NOMO-1 treated with dmso at 0.1 percent for 144 hours (cell line): ENCODE measurements at regions not wholly inside any gene's neighbourhood (a gene's known extent, or its start where the extent isn't known, plus 50 kb on each side); places are given as distances from the start of the nearest gene placed in this dataset.

Source experiments
- DNase-seq: peaks from one replicate; lab custom pipeline; 2025; ENCODE audit not compliant: unreplicated experiment; lab: John Stamatoyannopoulos, UW

GRCh38 chr10:83636826-83637225 is 502.5 kb upstream of the GHITM start:
- DNase-seq, result no peak

- DNase-seq, result no peak
These were observed 491.8 kb upstream of the GHITM start for GRCh38 chr10:83647526-83647925.

- no peak for DNase-seq
These were observed 491.1 kb upstream of the GHITM start for GRCh38 chr10:83648201-83648600.

DNA sequence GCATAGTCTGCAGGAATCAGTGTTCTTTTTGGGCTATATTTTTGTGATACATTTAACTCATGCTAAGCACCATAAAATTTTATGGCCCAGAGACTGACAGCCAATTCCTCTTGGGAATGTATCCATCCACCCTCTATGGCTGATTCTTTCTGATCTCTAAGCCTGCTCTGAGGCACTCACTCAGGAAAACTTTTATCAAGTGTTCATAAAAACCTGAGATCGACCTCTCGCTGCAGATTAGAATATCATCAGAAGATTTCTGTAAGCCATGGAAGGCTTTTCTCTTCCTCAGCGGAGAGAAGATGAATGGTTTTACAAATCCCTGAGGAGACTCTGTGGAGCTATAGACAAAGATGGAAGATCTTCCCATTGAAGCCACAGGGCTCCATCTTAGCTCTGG is 489.8 kb upstream of the GHITM start:
- DNase-seq, result no peak

- DNase-seq, result no peak
These were observed 484.6 kb upstream of the GHITM start for GRCh38 chr10:83654689-83655088.

GRCh38 chr10:83656924-83657323 is 482.4 kb upstream of the GHITM start:
- DNase-seq, result no peak

- no peak for DNase-seq
These were observed 481.8 kb upstream of the GHITM start for GRCh38 chr10:83657487-83657886.

DNA sequence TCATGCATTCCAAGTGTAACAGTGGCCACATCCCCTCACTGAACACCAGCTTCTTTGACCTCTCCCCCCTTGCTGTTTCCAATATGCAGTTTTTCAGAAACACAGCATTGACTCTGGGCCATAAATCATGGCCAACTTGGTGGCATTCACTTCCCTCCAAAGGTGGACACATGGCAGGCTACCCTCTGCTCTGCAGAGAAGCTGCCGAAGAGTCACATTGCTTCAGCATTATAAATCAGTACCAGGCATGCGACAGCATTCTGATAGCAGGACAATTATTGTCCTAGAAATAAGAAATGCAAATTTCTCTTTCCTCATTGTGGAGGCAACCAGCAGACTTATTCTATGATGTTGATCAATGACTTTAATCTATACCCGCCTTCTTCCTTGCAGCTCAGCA is 475.4 kb upstream of the GHITM start:
- no peak for DNase-seq

DNA sequence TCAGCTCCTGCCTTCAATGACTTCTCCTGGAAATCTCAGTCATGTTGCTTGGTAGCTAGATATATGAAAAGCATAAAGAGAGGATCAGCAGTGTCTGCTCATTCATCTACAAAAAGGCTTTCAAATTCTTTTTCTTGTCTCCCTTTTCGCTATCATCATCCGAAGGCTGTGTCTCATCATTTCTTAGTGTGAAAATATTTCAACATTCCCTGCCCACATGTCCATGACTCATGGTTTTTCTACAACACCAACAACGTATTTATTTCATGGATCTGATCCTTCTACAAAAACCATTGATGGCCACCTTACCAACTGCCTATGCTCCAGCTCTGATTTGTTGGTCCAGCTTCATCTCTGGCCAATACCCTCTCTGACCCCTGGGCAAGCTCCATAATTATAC is 472.5 kb upstream of the GHITM start:
- no peak for DNase-seq

DNA sequence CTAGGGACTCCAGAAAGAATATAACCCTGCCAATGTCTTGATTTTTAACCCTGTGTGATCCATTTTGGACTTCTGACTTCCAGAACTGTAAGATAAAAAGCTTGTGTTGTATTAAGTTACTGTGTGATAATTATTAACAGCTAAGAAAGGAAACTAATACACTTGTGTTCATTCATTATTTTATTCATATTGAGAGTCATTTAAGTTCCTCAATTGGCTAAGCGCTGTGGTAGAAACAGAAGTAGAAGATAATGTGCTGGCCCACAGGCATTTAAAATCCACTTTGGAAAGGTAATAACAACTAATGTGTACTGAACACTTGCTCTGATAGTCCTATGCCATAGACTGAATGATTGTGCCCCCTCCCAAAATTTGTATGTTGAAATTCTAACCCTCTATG is 471.7 kb upstream of the GHITM start:
- DNase-seq, result no peak

DNA sequence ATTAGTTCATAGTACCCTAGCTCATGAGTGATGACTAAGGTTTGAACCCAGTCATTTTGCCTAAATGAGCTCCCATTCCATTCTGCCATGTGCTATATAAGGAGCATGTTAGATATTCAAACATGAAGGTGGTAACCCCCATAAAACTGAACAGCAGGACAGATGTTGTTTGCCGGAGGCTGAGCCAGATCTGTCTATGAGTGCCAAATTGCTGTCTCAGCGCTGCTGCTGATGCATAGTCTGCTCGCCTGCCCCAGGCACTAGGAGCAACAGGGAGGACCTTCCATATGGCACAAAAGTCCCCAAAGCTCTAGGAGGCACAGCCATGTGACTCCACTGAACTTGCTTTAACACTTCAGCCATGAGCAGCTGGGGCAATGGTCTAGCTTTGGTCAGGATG is 466.0 kb upstream of the GHITM start:
- DNase-seq, result no peak

- no peak for DNase-seq
These were observed 461.5 kb upstream of the GHITM start for GRCh38 chr10:83677795-83678194.

DNA sequence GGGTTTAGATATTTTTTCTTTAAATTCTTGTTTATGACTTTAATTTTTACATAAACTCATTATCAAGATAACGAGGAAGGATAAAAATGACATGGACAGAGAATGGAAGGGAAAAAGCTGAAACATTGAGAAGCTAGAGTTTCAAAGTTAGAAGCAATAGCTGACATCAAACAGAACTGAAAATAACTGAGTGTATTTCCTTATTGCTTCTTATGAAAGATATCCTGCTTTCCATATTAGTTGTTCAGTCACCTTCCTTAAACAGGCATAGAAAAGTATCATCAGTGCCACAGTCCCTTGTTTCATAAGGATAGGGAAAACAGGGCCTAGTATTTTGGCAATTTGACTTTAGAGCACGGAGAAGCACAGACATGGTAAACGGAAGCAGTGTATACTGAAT is 460.5 kb upstream of the GHITM start:
- DNase-seq, result no peak

GRCh38 chr10:83680470-83680891 is 458.8 kb upstream of the GHITM start:
- DNase-seq, result no peak

GRCh38 chr10:83682414-83682813 is 456.9 kb upstream of the GHITM start:
- DNase-seq, result no peak

GRCh38 chr10:83685458-83685857 is 453.9 kb upstream of the GHITM start:
- no peak for DNase-seq

DNA sequence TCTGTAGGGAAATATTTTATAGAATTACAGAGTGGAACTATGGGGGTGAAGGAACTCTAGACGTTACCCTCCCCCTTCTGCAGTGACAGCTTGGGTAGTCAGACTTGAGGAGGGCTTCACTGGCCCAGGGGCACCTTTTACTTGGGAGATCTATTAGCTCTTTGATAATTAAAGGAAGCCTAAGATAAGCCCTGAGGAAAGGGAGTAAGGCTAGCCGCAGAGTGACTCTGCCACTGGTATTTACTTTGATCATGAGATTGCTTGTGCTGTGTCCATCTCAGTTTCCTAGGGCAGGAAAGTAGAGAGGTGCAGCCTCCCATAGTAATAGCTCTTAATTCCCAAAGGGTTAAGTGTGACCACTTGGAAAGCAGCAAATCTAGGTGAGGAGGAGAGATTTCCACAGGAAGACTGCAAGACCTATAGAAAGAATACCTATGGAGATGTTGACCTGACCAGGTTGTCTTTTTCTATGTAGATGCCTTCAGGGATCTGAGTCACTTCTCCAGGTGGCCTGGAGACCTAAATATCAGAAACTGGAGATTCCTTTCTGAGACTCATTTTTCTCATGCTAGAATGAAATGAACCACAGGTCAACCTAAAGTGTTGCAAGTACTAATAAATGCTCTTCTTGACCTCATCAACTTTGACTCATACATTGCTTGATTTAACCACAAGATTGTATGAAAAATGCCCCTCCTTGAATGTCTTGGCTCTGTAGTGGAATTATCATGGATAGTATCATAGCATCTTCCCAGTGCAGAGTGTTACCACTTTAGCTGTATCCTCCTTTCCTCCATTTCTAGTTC is 447.3 kb upstream of the GHITM start:
- DNase-seq, result no peak

DNA sequence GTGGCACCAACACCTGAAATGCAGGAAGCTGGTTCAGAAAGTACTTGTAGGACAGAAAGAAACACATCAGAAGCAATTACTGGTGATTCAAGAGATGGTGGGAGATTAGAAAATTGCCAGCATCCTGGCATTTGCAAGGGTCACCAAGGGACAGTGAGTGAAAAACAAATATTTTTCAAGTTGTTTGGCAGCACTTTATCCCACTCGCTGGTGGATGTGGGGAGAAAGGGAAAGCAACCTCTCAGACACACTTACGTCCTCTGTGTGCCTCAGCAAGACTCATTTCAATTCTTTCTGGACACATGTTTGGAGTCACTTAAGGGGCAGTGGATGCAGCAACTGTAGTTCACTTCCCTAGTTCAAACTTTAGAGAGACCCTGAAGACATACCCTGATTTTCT is 440.4 kb upstream of the GHITM start:
- no peak for DNase-seq

DNA sequence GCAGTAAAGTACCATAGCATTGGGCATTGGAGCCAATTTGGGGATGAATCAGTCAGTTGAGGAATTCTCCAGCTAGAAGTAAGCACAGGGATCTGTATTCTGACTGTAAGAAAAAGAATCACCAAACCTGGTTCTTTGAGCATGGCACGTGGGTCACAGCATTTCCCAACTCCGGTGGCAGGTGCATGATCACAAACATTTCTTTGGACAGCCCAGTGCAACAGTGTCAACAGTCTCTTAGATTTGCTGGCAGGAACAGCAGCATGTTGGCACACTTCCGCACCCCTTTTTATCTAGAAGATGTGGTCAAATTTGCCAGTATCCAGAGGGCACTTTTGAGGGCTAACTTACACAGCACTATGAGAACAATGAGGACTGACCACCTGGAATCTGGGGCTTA is 437.5 kb upstream of the GHITM start:
- DNase-seq, result no peak

GRCh38 chr10:83702731-83703130 is 436.6 kb upstream of the GHITM start:
- DNase-seq, result no peak

DNA sequence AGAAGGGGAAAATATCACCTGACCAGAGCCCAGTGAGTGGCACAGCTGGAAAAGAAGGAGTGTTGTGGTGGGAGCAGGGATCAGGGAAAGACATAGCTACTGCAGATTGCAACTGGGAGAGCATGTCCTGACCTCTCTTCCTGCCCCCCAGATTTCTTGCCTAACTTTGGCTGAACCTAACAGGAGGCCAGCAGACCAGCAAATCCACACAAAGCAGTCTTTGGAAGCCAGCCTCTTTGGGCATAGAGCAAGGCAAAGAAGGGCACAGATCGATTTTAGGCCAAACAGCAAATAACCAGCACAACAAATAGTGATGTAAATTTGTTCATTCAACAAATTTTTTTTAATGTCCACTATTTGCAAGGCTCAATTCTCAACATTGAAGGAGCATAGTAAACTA is 433.2 kb upstream of the GHITM start:
- no peak for DNase-seq

- DNase-seq, result no peak
These were observed 432.2 kb upstream of the GHITM start for GRCh38 chr10:83706952-83707582.

DNA sequence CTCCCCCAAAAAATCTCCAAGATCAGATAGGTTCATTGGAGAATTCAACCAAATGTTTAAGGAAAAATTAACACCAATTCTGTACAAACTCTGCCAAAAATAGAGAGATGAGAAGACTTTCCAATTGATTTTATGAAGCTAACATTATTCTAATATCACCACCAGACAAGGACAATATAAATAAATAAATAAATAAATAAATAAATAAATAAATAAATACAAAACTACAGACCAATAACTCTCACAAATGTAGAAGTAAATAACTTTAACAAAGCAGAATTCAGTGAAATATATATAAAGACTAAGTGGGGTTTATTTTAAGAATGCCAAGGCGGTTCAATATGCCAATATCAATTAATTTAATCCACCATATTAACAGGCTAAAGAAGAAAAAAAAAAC is 425.9 kb upstream of the GHITM start:
- DNase-seq, result no peak
